ENCODE measurements at regions not wholly inside any gene's neighbourhood (a gene's known extent, or its start where the extent isn't known, plus 50 kb on each side); places are given as distances from the start of the nearest gene placed in this dataset.
"Not testable (repeated sequence)": the region's sequence is repeated elsewhere in the genome, so short reads cannot be mapped to it uniquely, and the experiment has no call there.

DNA sequence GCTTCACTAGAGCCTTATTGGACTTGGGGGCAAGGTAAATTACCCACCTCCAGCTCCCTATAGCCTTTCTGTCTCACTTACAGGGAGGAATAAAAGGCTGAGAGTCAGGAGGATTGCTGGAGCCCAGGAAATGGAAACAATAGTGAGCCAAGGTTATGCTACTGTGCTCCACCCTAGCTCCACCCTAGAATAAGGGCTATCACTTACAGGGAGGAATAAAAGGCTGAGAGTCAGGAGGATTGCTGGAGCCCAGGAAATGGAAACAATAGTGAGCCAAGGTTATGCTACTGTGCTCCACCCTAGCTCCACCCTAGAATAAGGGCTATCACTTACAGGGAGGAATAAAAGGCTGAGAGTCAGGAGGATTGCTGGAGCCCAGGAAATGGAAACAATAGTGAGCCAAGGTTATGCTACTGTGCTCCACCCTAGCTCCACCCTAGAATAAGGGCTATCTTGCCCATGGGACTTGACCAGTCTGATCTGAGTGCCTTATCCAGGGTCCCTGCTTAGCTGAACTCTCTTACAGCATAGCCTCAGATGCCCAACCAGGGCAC lies 150.6 kb upstream of the UGT8 start:
- TF ChIP-seq CTCF, POLR2A (IDR thresholded peaks at IDR 0.05): not testable (repeated sequence)

Measured in esophagus squamous epithelium (tissue), 4 donors.